ENCODE measurements at regions not wholly inside any gene's neighbourhood (a gene's known extent, or its start where the extent isn't known, plus 50 kb on each side); places are given as distances from the start of the nearest gene placed in this dataset.

- TF ChIP-seq CTCF (IDR thresholded peaks at IDR 0.05; ENCODE audit: low read depth, low read length) (no peak), EZH2phosphoT487 (IDR thresholded peaks at IDR 0.05; ENCODE audit: low read depth) (no peak)
Observed at GRCh38 chr18:78696698-78697435, 282.8 kb upstream of the SALL3 start.
